PFSK-1 (cell line): ENCODE measurements at regions not wholly inside any gene's neighbourhood (a gene's known extent, or its start where the extent isn't known, plus 50 kb on each side); places are given as distances from the start of the nearest gene placed in this dataset.

Source experiments
- POLR2AphosphoS5 ChIP-seq: IDR thresholded peaks from 2 replicates; pipeline ENCODE4 v1.6.1; 2012; ENCODE audit warnings: low read depth, mild to moderate bottlenecking, control low read depth, low read length, moderate library complexity
- REST ChIP-seq, 2 experiments: IDR thresholded peaks; 2 replicates each; pipeline versions ENCODE4 v1.6.1 to v1.8.0; 2011 to 2012; ENCODE audit warnings: low read depth in 2 of 2, low read length in 2 of 2, control low read depth in 1 of 2, inconsistent platforms in 1 of 2, mild to moderate bottlenecking in 1 of 2, moderate library complexity in 1 of 2; ENCODE audit not compliant: insufficient read depth in 1 of 2

- TF ChIP-seq POLR2AphosphoS5: no peak
- no peak for TF ChIP-seq REST (IDR thresholded peaks at IDR 0.05; ENCODE audit: insufficient read depth in 1 of 2, low read depth in 2 of 2, low read length in 2 of 2)
Measured at GRCh38 chr18:1585881-1586488, 681.3 kb downstream of the ADCYAP1 start.
